IMR-90 (cell line): ENCODE measurements at regions not wholly inside any gene's neighbourhood (a gene's known extent, or its start where the extent isn't known, plus 50 kb on each side); places are given as distances from the start of the nearest gene placed in this dataset.

Experiments
- ATAC-seq: fragments of 200-7000 bp; cut with Tn5 transposase; 2 replicates; pipeline ENCODE4 v1.9.1; 2020; ENCODE audit warnings: low read depth, mild to moderate bottlenecking, moderate library complexity
- BruUV-seq: library from RNA; stranded (reverse); fragments of 400-500 nt; replicated peaks from 2 replicates; lab custom pipeline; 2021; lab: Mats Ljungman, UMichigan
- CTCF ChIA-PET: fragments of 300-600 bp; formaldehyde crosslinking; extraction: SDS; loops from one replicate; lab custom pipeline; 2021; ENCODE audit warnings: antibody characterized with exemption; lab: Yijun Ruan, JAX
- POLR2A ChIA-PET: fragments of 300-600 bp; sonication (Branson Sonifier 250); formaldehyde crosslinking; loops from one replicate; lab custom pipeline; 2022; ENCODE audit warnings: antibody characterized with exemption; ENCODE audit not compliant: unreplicated experiment; lab: Charles Lee
- DNase-seq: peaks from one replicate; pipeline ENCODE4 v3.0.0; 2013
- H2AFZ ChIP-seq: replicated peaks from 2 replicates; pipeline ENCODE3; 2013; ENCODE audit warnings: low read length, mild to moderate bottlenecking; ENCODE audit not compliant: poor library complexity
- H2AK5ac ChIP-seq: 2 replicates; pipeline ENCODE4 v1.6.1; 2013; ENCODE audit warnings: low read depth, low read length, inconsistent platforms
- H2AK9ac ChIP-seq: replicated peaks from 2 replicates; pipeline ENCODE3; 2013; ENCODE audit warnings: mild to moderate bottlenecking, low read depth, low read length, moderate library complexity; ENCODE audit not compliant: poor library complexity
- H2BK120ac ChIP-seq: 2 replicates; pipeline ENCODE4 v1.6.1; 2013; ENCODE audit warnings: low read depth, low read length, inconsistent platforms
- H2BK15ac ChIP-seq: 3 replicates; pipeline ENCODE4 v1.6.1; 2013; ENCODE audit warnings: low read depth, low read length, inconsistent platforms
- H2BK20ac ChIP-seq: 2 replicates; pipeline ENCODE4 v1.6.1; 2013; ENCODE audit warnings: low read depth, mild to moderate bottlenecking, inconsistent platforms, low read length, moderate library complexity
- H2BK5ac ChIP-seq: 2 replicates; pipeline ENCODE4 v1.6.1; 2013; ENCODE audit warnings: mild to moderate bottlenecking, low read depth, low read length, inconsistent platforms; ENCODE audit not compliant: poor library complexity, severe bottlenecking
- H3K14ac ChIP-seq: replicated peaks from 2 replicates; pipeline ENCODE4 v1.6.1; 2013; ENCODE audit warnings: low read depth, low read length, inconsistent platforms
- H3K18ac ChIP-seq: 2 replicates; pipeline ENCODE4 v1.6.1; 2013; ENCODE audit warnings: low read depth, low read length, control low read depth
- H3K23ac ChIP-seq: 2 replicates; pipeline ENCODE4 v1.6.1; 2013; ENCODE audit warnings: low read depth, low read length, inconsistent platforms
- H3K27ac ChIP-seq: 2 replicates; pipeline ENCODE4 v1.5.1; 2013; ENCODE audit warnings: mild to moderate bottlenecking, control low read depth, low read length; ENCODE audit not compliant: insufficient read depth
- H3K27me3 ChIP-seq: 2 replicates; pipeline ENCODE4 v1.6.1; 2013; ENCODE audit warnings: low read length; ENCODE audit not compliant: control insufficient read depth, insufficient read depth
- H3K36me3 ChIP-seq: 2 replicates; pipeline ENCODE4 v1.6.1; 2013; ENCODE audit warnings: low read length, mixed read lengths; ENCODE audit not compliant: control insufficient read depth, insufficient read depth
- H3K4ac ChIP-seq: 2 replicates; pipeline ENCODE4 v1.6.1; 2013; ENCODE audit warnings: low read depth, low read length, inconsistent platforms
- H3K4me1 ChIP-seq: 2 replicates; pipeline ENCODE4 v1.6.1; 2013; ENCODE audit warnings: low read length, mixed read lengths; ENCODE audit not compliant: control insufficient read depth, insufficient read depth
- H3K4me2 ChIP-seq: 2 replicates; pipeline ENCODE4 v1.6.1; 2013; ENCODE audit warnings: low read depth, mild to moderate bottlenecking, control low read depth, low read length, moderate library complexity
- H3K4me3 ChIP-seq: 2 replicates; pipeline ENCODE4 v1.5.1; 2013; ENCODE audit warnings: low read depth, mild to moderate bottlenecking, control low read depth, low read length, moderate library complexity; ENCODE audit not compliant: insufficient read depth
- H3K56ac ChIP-seq: 2 replicates; pipeline ENCODE4 v1.6.1; 2013; ENCODE audit warnings: low read length, inconsistent platforms; ENCODE audit not compliant: insufficient read depth; ENCODE audit errors: extremely low read depth
- H3K79me1 ChIP-seq, 2 experiments: 2 replicates each; pipeline ENCODE4 v1.6.1; 2013; ENCODE audit warnings: low read length in 2 of 2, inconsistent platforms in 1 of 2, low read depth in 1 of 2
- H3K9ac ChIP-seq: 2 replicates; pipeline ENCODE4 v1.6.1; 2013; ENCODE audit warnings: low read depth, low read length, control low read depth
- H3K9me1 ChIP-seq: 2 replicates; pipeline ENCODE4 v1.6.1; 2013; ENCODE audit warnings: low read length, inconsistent platforms; ENCODE audit not compliant: insufficient read depth
- H3K9me3 ChIP-seq: 2 replicates; pipeline ENCODE4 v1.6.1; 2013; ENCODE audit warnings: low read length; ENCODE audit not compliant: control insufficient read depth, insufficient read depth
- H4K20me1 ChIP-seq: 2 replicates; pipeline ENCODE4 v1.6.1; 2013; ENCODE audit warnings: low read length, inconsistent platforms; ENCODE audit not compliant: insufficient read depth
- H4K5ac ChIP-seq: 2 replicates; pipeline ENCODE4 v1.6.1; 2013; ENCODE audit warnings: mild to moderate bottlenecking, low read depth, low read length, control low read depth
- H4K8ac ChIP-seq, 2 experiments: 2 replicates each; pipeline ENCODE4 v1.6.1; 2013; ENCODE audit warnings: low read depth in 2 of 2, low read length in 2 of 2, control low read depth in 1 of 2, inconsistent platforms in 1 of 2
- H4K91ac ChIP-seq: 2 replicates; pipeline ENCODE4 v1.6.1; 2013; ENCODE audit warnings: low read depth, low read length, inconsistent platforms; ENCODE audit not compliant: insufficient read depth
- CEBPB ChIP-seq: IDR thresholded peaks from 2 replicates; pipeline ENCODE4 v1.6.1; 2012; ENCODE audit warnings: low read depth, low read length, improper control_type of control experiment
- ELK1 ChIP-seq: fragments of 150-350 bp; IDR thresholded peaks from 2 replicates; pipeline ENCODE4 v1.6.1; 2016; ENCODE audit warnings: low read depth, mild to moderate bottlenecking, low read length, moderate library complexity, borderline replicate concordance
- FOS ChIP-seq: fragments of 150-350 bp; IDR thresholded peaks from 2 replicates; pipeline ENCODE4 v1.6.1; 2016; ENCODE audit warnings: low read depth, low read length
- MXI1 ChIP-seq: IDR thresholded peaks from 2 replicates; pipeline ENCODE4 v1.6.1; 2012; ENCODE audit warnings: low read depth, mild to moderate bottlenecking, low read length, moderate library complexity, borderline replicate concordance
- NFE2L2 ChIP-seq: fragments of 150-350 bp; IDR thresholded peaks from 2 replicates; pipeline ENCODE4 v1.6.1; 2016; ENCODE audit warnings: low read depth, mild to moderate bottlenecking, low read length
- POLR2A ChIP-seq: IDR thresholded peaks from 2 replicates; pipeline ENCODE4 v1.6.1; 2012; ENCODE audit warnings: mild to moderate bottlenecking, low read depth, low read length
- RAD21 ChIP-seq: IDR thresholded peaks from 2 replicates; pipeline ENCODE4 v1.6.1; 2012; ENCODE audit warnings: low read length, improper control_type of control experiment
- RCOR1 ChIP-seq: IDR thresholded peaks from 2 replicates; pipeline ENCODE4 v1.6.1; 2012; ENCODE audit warnings: mild to moderate bottlenecking, low read length, improper control_type of control experiment; ENCODE audit not compliant: insufficient replicate concordance
- RFX5 ChIP-seq: IDR thresholded peaks from 2 replicates; pipeline ENCODE4 v1.8.0; 2012; ENCODE audit warnings: low read depth, mild to moderate bottlenecking, low read length, moderate library complexity
- SMC3 ChIP-seq: fragments of 150-350 bp; IDR thresholded peaks from 2 replicates; pipeline ENCODE4 v1.6.1; 2016; ENCODE audit warnings: low read depth, mild to moderate bottlenecking, antibody characterized with exemption, low read length, moderate library complexity
- dilution Hi-C: fragments of 300-500 bp; cut with HindIII; formaldehyde crosslinking; loops from one replicate; pipeline ENCODE4 v1.14.3; 2018; ENCODE audit warnings: low sequenced_read_pairs; ENCODE audit not compliant: unreplicated experiment
- in situ Hi-C: fragments of 300-500 bp; cut with MboI; formaldehyde crosslinking; loops from 3 replicates; pipeline ENCODE4 v1.14.3; 2019; ENCODE audit warnings: low sequenced_read_pairs, inconsistent platforms, mixed read lengths
- intact Hi-C: fragments of 100-400 bp; cut with micrococcal nuclease; formaldehyde crosslinking; loops from 2 replicates; pipeline ENCODE4 v1.10.0; 2022
- TF ChIP-seq, protein P1 (sequence below): conservative IDR thresholded peaks from 2 replicates; pipeline ENCODE4 v1.5.1; 2012; ENCODE audit warnings: mild to moderate bottlenecking, low read depth, low read length, improper control_type of control experiment
- TF ChIP-seq, protein P2 (sequence below): fragments of 150-350 bp; IDR thresholded peaks from 2 replicates; pipeline ENCODE4 v1.6.1; 2017; ENCODE audit warnings: mild to moderate bottlenecking, antibody characterized with exemption, low read length, low read depth

GRCh38 chr2:103512442-103512841 is 750.6 kb downstream of the TMEM182 start:
- Histone ChIP-seq H2AFZ (no peak overlapping the region), H4K91ac (no peak overlapping the region), H2BK5ac (no peak overlapping the region), H3K9ac (no peak overlapping the region), H4K8ac (no peak overlapping the region), H3K79me1 (no peaks in the 10 kb centered on the region), H3K4me3 (no peak overlapping the region), H3K4me2 (no peak overlapping the region), H3K4ac (no peak overlapping the region), H2BK120ac (no peak overlapping the region), H4K20me1 (no peaks in the 10 kb centered on the region), H3K14ac (no peak overlapping the region), H3K9me3 (0 out of 2 replicates have a peak, but pooled peaks cover under 1% of the 10 kb centered on the region), H3K36me3 (no peaks in the 10 kb centered on the region), H2AK5ac (no peak overlapping the region), H3K56ac (no peak overlapping the region), H2BK15ac (no peak overlapping the region), H2AK9ac (no peak overlapping the region), H3K23ac (no peak overlapping the region), H2BK20ac (no peak overlapping the region), H3K9me1 (no peaks in the 10 kb centered on the region), H3K27ac (no peak overlapping the region), H3K4me1 (no peaks in the 10 kb centered on the region), H3K27me3 (no peaks in the 10 kb centered on the region), H3K18ac (no peak overlapping the region), H4K5ac (no peak overlapping the region)
- no peak for DNase-seq
- in situ Hi-C loops (no loop called here), dilution Hi-C loops (no loop called here), intact Hi-C loops (no loop called here)
- ChIA-PET POLR2A (no interaction called here), CTCF (no interaction called here)
- no peak for ATAC-seq
- BruUV-seq, result no TSS peak
- TF ChIP-seq RAD21 (no peak), NFE2L2 (no peak), CEBPB (no peak), POLR2A (no peak), MXI1 (no peak), SMC3 (no peak), RFX5 (no peak), FOS (no peak), RCOR1 (no peak), ELK1 (no peak)
- TF ChIP-seq, protein P1, sequence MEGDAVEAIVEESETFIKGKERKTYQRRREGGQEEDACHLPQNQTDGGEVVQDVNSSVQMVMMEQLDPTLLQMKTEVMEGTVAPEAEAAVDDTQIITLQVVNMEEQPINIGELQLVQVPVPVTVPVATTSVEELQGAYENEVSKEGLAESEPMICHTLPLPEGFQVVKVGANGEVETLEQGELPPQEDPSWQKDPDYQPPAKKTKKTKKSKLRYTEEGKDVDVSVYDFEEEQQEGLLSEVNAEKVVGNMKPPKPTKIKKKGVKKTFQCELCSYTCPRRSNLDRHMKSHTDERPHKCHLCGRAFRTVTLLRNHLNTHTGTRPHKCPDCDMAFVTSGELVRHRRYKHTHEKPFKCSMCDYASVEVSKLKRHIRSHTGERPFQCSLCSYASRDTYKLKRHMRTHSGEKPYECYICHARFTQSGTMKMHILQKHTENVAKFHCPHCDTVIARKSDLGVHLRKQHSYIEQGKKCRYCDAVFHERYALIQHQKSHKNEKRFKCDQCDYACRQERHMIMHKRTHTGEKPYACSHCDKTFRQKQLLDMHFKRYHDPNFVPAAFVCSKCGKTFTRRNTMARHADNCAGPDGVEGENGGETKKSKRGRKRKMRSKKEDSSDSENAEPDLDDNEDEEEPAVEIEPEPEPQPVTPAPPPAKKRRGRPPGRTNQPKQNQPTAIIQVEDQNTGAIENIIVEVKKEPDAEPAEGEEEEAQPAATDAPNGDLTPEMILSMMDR, result no peak
- TF ChIP-seq, protein P2, sequence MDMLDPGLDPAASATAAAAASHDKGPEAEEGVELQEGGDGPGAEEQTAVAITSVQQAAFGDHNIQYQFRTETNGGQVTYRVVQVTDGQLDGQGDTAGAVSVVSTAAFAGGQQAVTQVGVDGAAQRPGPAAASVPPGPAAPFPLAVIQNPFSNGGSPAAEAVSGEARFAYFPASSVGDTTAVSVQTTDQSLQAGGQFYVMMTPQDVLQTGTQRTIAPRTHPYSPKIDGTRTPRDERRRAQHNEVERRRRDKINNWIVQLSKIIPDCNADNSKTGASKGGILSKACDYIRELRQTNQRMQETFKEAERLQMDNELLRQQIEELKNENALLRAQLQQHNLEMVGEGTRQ, result no peak
